HG03520 (cell line): ENCODE measurements at regions not wholly inside any gene's neighbourhood (a gene's known extent, or its start where the extent isn't known, plus 50 kb on each side); places are given as distances from the start of the nearest gene placed in this dataset.

Source experiments
- ATAC-seq: cut with Tn5 transposase; IDR thresholded peaks from one replicate; pipeline ENCODE4 v1.9.1; 2021; ENCODE audit warnings: mild to moderate bottlenecking, moderate library complexity; ENCODE audit not compliant: unreplicated experiment

- no peak for ATAC-seq
Observed at GRCh38 chrX:8870411-8870810, 69.2 kb upstream of the FAM9A start.

GRCh38 chrX:8869812-8870211 lies 68.6 kb upstream of the FAM9A start:
- ATAC-seq = no peak

DNA sequence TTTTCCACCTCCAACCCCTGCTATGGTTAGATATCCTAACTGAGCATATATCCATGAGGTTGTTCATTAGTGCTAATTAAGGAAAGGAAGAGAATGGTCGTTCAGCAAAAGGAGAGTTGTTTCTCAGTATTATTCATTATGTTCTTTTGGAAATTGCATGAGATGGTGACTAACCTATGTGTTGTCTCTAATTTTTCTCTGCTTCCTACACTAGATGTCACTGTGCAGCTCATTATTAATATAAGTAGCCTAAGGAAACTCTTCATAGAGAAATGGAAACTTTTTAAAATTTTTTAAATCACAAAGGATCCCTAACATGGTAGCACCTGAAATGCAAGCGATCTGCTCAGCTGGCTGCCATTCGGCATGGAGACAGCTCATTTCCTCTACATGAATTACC lies 67.7 kb upstream of the FAM9A start:
- no peak for ATAC-seq

GRCh38 chrX:8868070-8868773 lies 67.0 kb upstream of the FAM9A start:
- ATAC-seq = no peak

- no peak for ATAC-seq
Observed at GRCh38 chrX:8867406-8867805, 66.2 kb upstream of the FAM9A start.

- ATAC-seq = no peak
Observed at GRCh38 chrX:8864161-8864560, 63.0 kb upstream of the FAM9A start.

GRCh38 chrX:8861908-8862307 lies 60.7 kb upstream of the FAM9A start:
- ATAC-seq = no peak

- ATAC-seq = no peak
Observed at GRCh38 chrX:8851231-8851886, 50.2 kb upstream of the FAM9A start.
